ENCODE measurements at regions not wholly inside any gene's neighbourhood (a gene's known extent, or its start where the extent isn't known, plus 50 kb on each side); places are given as distances from the start of the nearest gene placed in this dataset.

DNA sequence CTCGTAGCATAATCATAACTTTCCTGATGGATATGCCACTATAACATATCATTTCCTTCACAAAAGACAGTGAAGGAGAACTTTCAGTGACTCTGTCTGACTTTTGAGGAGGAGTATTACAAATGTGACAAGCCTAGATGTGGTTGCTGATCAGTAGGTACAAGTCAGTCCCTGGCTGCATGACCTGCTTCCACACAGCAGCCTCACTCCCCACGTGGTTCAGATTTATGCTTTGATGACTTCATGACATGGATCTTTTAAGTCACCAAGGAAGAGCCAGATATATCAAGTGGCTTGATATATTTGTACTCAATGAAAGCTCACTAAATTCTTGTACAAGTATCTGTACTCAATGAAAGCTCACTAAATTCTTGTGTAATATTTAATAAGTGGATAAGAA is 50.9 kb upstream of the MKLN1 start:
- TF ChIP-seq, protein P1, sequence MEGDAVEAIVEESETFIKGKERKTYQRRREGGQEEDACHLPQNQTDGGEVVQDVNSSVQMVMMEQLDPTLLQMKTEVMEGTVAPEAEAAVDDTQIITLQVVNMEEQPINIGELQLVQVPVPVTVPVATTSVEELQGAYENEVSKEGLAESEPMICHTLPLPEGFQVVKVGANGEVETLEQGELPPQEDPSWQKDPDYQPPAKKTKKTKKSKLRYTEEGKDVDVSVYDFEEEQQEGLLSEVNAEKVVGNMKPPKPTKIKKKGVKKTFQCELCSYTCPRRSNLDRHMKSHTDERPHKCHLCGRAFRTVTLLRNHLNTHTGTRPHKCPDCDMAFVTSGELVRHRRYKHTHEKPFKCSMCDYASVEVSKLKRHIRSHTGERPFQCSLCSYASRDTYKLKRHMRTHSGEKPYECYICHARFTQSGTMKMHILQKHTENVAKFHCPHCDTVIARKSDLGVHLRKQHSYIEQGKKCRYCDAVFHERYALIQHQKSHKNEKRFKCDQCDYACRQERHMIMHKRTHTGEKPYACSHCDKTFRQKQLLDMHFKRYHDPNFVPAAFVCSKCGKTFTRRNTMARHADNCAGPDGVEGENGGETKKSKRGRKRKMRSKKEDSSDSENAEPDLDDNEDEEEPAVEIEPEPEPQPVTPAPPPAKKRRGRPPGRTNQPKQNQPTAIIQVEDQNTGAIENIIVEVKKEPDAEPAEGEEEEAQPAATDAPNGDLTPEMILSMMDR (IDR thresholded peaks at IDR 0.05; ENCODE audit: borderline replicate concordance, insufficient read depth, low read depth, low read length): no peak
- no peak overlapping the region for H3K4me3 ChIP-seq (ENCODE audit: low read depth, low read length)
